ENCODE measurements at regions not wholly inside any gene's neighbourhood (a gene's known extent, or its start where the extent isn't known, plus 50 kb on each side); places are given as distances from the start of the nearest gene placed in this dataset.

DNA sequence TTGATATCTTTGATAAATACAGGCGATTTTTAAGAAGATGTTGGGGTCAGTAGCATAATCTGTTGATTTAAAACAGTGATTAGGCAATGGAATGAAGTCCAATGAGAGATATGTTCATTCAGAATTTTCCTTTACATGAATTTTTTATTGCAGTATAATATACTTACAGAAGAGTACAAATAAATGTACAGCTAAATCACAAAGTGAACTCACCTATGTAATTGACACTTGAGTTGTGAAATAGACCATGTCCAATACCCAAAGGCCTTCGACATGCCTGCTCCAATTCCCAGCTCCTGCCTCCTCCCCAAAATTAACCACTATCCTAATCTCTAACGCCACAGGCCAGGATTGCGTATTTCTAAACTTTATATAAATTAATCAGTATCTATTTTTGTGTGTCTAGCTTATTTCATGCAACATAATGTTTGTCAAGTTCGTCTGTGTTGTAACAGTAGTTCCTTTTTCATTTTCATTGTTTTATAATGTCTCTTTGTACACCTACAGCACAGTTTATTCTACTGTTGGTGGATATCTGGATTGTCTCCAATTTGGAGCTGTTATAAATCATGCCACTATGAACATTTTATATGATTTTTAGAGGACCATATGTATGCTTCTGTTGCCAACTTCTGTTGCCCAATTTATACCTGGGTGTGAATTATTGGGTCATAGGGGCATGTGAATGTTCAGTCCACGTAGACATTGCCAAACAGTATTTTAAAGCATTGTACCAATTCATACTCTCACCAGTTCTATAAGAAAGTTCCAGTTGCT lies 208.3 kb downstream of the TLE1 start:
- no peak overlapping the region for H3K4me3 ChIP-seq (ENCODE audit: low read length, poor library complexity, severe bottlenecking)
- no peak overlapping the region for H2AFZ ChIP-seq (ENCODE audit: low read length)
- H3K79me2 ChIP-seq (ENCODE audit: insufficient read depth, low read length), result no peaks in the 10 kb centered on the region
- H3K4me1 ChIP-seq (ENCODE audit: insufficient read depth, low read length, poor library complexity, severe bottlenecking), result no peaks in the 10 kb centered on the region
- no peaks in the 10 kb centered on the region for H3K9me3 ChIP-seq (ENCODE audit: insufficient read depth, low read depth, low read length)
- no peak overlapping the region for H3K9ac ChIP-seq (ENCODE audit: low read depth, low read length, poor library complexity, severe bottlenecking)
- TF ChIP-seq CTCF (conservative IDR thresholded peaks at IDR 0.05; ENCODE audit: low read length), result no peak
- TF ChIP-seq EZH2phosphoT487 (IDR thresholded peaks at IDR 0.05; ENCODE audit: borderline replicate concordance), result no peak
- H3K27me3 ChIP-seq (ENCODE audit: insufficient read depth, low read length, poor library complexity, severe bottlenecking), result no peaks in the 10 kb centered on the region
- H3K36me3 ChIP-seq (ENCODE audit: insufficient read depth, low read length), result no peaks in the 10 kb centered on the region
- H4K20me1 ChIP-seq (ENCODE audit: insufficient read depth, low read length, poor library complexity, severe bottlenecking), result no peaks in the 10 kb centered on the region
- no peak overlapping the region for H3K4me2 ChIP-seq (ENCODE audit: low read depth, low read length, poor library complexity, severe bottlenecking)
- no peaks in the 10 kb centered on the region for H3K9me2 ChIP-seq (replicated peaks; ENCODE audit: low read depth, low read length)
- H3F3A ChIP-seq (ENCODE audit: low read depth), result no peaks in the 10 kb centered on the region

- H3K4me2 ChIP-seq (ENCODE audit: low read depth, low read length, poor library complexity, severe bottlenecking), result no peak overlapping the region
- H3K9me3 ChIP-seq (ENCODE audit: insufficient read depth, low read depth, low read length), result no peaks in the 10 kb centered on the region
- no peak overlapping the region for H3K4me3 ChIP-seq (ENCODE audit: low read length, poor library complexity, severe bottlenecking)
- H3F3A ChIP-seq (ENCODE audit: low read depth), result no peaks in the 10 kb centered on the region
- no peaks in the 10 kb centered on the region for H3K36me3 ChIP-seq (ENCODE audit: insufficient read depth, low read length)
- no peak overlapping the region for H2AFZ ChIP-seq (ENCODE audit: low read length)
- no peaks in the 10 kb centered on the region for H3K4me1 ChIP-seq (ENCODE audit: insufficient read depth, low read length, poor library complexity, severe bottlenecking)
- no peak for TF ChIP-seq EZH2phosphoT487 (IDR thresholded peaks at IDR 0.05; ENCODE audit: borderline replicate concordance)
- TF ChIP-seq CTCF (conservative IDR thresholded peaks at IDR 0.05; ENCODE audit: low read length), result no peak
- no peaks in the 10 kb centered on the region for H3K9me2 ChIP-seq (replicated peaks; ENCODE audit: low read depth, low read length)
- H3K27me3 ChIP-seq (ENCODE audit: insufficient read depth, low read length, poor library complexity, severe bottlenecking), result no peaks in the 10 kb centered on the region
- no peak overlapping the region for H3K9ac ChIP-seq (ENCODE audit: low read depth, low read length, poor library complexity, severe bottlenecking)
- H3K79me2 ChIP-seq (ENCODE audit: insufficient read depth, low read length), result no peaks in the 10 kb centered on the region
- H4K20me1 ChIP-seq (ENCODE audit: insufficient read depth, low read length, poor library complexity, severe bottlenecking), result no peaks in the 10 kb centered on the region
Observed at GRCh38 chr9:81479573-81479972, 209.8 kb downstream of the TLE1 start.

DNA sequence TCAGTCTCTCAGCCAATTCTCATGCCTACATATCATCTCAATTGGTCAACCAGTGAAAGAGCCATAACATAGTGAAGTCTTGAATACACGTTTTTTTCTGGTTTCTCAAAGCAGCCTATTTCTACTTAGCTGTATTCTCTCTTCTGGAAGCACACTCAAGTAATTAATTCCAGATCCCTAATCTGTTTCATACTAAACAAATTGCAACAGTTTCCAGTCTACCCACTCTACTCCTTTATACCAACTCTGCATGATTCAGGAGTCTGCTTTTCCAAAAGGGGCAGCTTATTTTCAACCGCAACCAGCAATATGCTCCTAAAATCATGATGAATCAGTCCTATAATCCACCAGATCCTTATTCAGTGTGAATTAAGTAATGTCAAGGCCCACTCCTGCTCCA lies 211.7 kb downstream of the TLE1 start:
- Histone ChIP-seq H3K36me3 (ENCODE audit: insufficient read depth, low read length) (no peaks in the 10 kb centered on the region), H3F3A (ENCODE audit: low read depth) (no peaks in the 10 kb centered on the region), H3K79me2 (ENCODE audit: insufficient read depth, low read length) (no peaks in the 10 kb centered on the region), H3K4me2 (ENCODE audit: low read depth, low read length, poor library complexity, severe bottlenecking) (no peak overlapping the region), H4K20me1 (ENCODE audit: insufficient read depth, low read length, poor library complexity, severe bottlenecking) (no peaks in the 10 kb centered on the region), H3K4me3 (ENCODE audit: low read length, poor library complexity, severe bottlenecking) (no peak overlapping the region), H3K9me3 (ENCODE audit: insufficient read depth, low read depth, low read length) (no peaks in the 10 kb centered on the region), H3K4me1 (ENCODE audit: insufficient read depth, low read length, poor library complexity, severe bottlenecking) (no peaks in the 10 kb centered on the region), H3K27me3 (ENCODE audit: insufficient read depth, low read length, poor library complexity, severe bottlenecking) (no peaks in the 10 kb centered on the region), H3K9ac (ENCODE audit: low read depth, low read length, poor library complexity, severe bottlenecking) (no peak overlapping the region), H3K9me2 (replicated peaks; ENCODE audit: low read depth, low read length) (no peaks in the 10 kb centered on the region), H2AFZ (ENCODE audit: low read length) (no peak overlapping the region)
- TF ChIP-seq CTCF (conservative IDR thresholded peaks at IDR 0.05; ENCODE audit: low read length) (no peak), EZH2phosphoT487 (IDR thresholded peaks at IDR 0.05; ENCODE audit: borderline replicate concordance) (no peak)

All from Loucy (cell line).